NB4 (cell line): ENCODE measurements at regions not wholly inside any gene's neighbourhood (a gene's known extent, or its start where the extent isn't known, plus 50 kb on each side); places are given as distances from the start of the nearest gene placed in this dataset.

Experiments
- DNase-seq: peaks from one replicate; pipeline ENCODE4 v3.0.0; 2010; ENCODE audit warnings: low read depth
- H3K4me3 ChIP-seq: one replicate; pipeline ENCODE4 v1.5.1; 2011; ENCODE audit warnings: mild to moderate bottlenecking, low read depth, low read length, moderate library complexity
- MAX ChIP-seq: IDR thresholded peaks from 2 replicates; pipeline ENCODE4 v1.6.1; 2011; ENCODE audit warnings: low read depth, low read length
- MYC ChIP-seq: IDR thresholded peaks from 2 replicates; pipeline ENCODE4 v1.6.1; 2011; ENCODE audit warnings: low read depth, low read length
- POLR2A ChIP-seq: IDR thresholded peaks from 2 replicates; pipeline ENCODE4 v1.6.1; 2011; ENCODE audit warnings: mild to moderate bottlenecking; ENCODE audit not compliant: insufficient read length; ENCODE audit errors: extremely low read depth
- TF ChIP-seq, protein P1 (sequence below): IDR thresholded peaks from one replicate; pipeline ENCODE4 v1.5.1; 2012; ENCODE audit warnings: low read depth, low read length

DNA sequence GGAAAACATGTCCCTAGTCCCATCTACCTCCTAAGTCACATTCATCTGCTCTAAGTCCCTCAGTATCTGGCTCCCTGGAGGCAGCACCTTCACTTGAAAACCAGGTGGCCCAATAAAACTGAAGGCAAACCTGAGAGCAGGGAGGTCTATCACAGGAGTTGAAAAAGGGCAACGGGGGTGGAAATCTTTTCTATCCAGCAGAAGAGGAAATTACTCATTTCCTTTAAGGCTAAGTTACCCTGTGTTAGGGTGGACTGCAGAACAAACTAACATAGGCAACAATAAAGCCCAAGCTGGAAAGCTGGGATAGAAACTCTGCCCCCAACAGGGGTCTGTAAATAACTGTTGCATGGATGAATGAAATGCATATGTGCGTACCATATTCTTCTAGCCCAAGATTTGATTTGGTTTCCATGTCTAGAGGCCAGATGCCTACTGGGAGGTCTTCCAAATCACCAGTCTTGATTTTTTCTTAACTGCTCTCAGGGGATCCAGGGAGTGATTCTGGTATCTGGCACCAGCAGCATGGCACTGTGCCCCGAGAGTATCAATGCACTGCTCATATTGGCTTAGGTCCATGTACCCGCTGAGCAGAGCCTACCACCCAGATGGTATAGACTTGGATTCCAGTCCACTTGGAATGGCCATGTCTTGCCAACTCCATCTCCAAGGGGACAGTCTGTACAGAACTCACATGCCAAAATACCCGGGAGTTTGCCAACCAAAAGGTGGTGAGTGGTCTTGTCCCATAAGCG, 350.0 kb upstream of the NCAM1 start:
- no peak overlapping the region for H3K4me3 ChIP-seq
- no peak for DNase-seq
- TF ChIP-seq MYC (no peak), POLR2A (no peak), MAX (no peak)
- TF ChIP-seq, protein P1, sequence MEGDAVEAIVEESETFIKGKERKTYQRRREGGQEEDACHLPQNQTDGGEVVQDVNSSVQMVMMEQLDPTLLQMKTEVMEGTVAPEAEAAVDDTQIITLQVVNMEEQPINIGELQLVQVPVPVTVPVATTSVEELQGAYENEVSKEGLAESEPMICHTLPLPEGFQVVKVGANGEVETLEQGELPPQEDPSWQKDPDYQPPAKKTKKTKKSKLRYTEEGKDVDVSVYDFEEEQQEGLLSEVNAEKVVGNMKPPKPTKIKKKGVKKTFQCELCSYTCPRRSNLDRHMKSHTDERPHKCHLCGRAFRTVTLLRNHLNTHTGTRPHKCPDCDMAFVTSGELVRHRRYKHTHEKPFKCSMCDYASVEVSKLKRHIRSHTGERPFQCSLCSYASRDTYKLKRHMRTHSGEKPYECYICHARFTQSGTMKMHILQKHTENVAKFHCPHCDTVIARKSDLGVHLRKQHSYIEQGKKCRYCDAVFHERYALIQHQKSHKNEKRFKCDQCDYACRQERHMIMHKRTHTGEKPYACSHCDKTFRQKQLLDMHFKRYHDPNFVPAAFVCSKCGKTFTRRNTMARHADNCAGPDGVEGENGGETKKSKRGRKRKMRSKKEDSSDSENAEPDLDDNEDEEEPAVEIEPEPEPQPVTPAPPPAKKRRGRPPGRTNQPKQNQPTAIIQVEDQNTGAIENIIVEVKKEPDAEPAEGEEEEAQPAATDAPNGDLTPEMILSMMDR = no peak

DNA sequence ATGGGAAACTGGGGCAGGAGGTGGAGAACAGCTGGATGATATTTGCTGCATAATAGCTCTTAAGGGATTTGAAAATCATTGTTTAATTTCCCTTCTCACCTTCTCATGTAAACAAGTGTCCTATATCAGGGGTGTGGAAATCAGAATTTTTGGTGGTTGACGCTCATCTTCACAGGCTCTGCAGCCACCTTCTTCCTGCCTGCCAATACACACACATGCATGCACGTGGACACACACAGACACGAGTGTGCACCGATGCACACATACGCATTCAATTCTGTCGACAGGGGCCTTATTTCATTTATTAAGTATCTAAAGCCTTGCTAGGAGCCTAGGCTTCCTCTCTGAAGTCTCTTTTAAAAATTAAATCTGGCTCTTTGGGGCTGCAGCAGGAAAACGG, 349.4 kb upstream of the NCAM1 start:
- H3K4me3 ChIP-seq = no peak overlapping the region
- no peak for TF ChIP-seq POLR2A
- TF ChIP-seq, protein P1 = no peak
- no peak for TF ChIP-seq MYC
- TF ChIP-seq MAX = no peak
- no peak for DNase-seq

GRCh38 chr11:112612250-112612849, 348.9 kb upstream of the NCAM1 start:
- no peak overlapping the region for H3K4me3 ChIP-seq
- TF ChIP-seq POLR2A (no peak), MAX (no peak), MYC (no peak)
- TF ChIP-seq, protein P1 = no peak
- DNase-seq = no peak

DNA sequence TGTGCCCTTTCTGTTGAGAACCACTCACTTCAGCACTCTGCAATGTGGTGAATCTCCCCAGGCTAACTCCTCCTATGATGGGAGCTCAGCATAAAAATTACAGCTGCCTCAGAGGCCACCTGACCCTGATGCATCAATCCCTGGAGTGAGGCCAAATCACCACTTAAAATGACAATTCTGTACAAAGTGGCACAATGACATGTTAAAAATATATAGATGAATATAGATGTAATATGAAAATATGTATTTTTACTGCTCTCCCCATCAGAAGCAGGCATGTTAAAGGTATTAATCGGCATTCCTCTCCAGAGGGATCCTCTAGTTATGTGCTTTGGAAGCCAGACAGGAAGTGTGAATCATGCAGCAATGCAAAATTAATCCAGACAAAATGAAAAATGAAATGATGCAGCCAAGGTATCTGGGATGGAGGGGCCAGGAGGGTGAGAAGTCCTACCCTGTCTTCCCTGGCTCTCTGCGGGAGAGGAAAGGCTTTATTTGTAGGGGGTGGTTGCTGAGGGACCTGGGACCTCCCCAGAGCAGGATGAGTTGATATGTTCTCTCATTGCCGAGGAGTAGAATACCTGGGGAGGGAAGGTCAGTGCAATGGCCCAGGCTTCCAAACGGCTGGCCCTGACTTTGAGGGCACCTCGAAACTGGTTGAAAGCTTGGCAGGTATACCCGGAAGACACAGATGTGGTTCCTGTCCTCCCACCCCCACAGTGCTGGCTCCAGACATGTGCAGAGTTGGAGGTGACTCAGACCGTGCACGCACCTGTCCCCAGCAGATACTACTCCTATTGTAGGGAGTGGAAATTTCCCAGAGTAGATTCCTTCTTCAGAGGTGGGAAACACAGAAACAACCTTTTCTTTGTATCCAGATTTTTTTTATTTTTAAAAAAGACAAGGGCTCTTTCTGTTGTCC, 347.9 kb upstream of the NCAM1 start:
- no peak for DNase-seq
- TF ChIP-seq MAX (no peak), MYC (no peak), POLR2A (no peak)
- TF ChIP-seq, protein P1 = no peak
- H3K4me3 ChIP-seq = no peak overlapping the region

DNA sequence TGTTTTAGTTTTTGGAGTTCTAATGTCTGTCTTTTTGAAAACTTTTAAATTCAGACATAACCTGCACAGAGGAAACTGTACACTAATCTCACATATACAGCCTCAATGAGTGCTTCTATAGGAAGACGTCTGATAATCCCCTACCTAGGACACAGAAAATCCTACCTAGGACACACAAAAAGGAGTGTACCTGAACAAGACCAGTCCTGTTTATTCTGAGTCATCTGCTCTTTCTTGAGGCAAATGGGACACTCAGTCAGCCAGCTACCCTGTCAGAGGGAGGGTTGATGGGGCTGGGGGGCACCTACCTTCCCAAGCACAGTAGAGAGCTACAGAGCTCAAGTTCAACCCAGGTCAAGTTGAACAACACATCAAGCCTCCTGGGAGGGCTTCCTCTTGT, 346.6 kb upstream of the NCAM1 start:
- TF ChIP-seq POLR2A (no peak), MYC (no peak), MAX (no peak)
- TF ChIP-seq, protein P1 = no peak
- no peak for DNase-seq
- H3K4me3 ChIP-seq = no peak overlapping the region
